Karpas-422 (cell line): ENCODE measurements at regions not wholly inside any gene's neighbourhood (a gene's known extent, or its start where the extent isn't known, plus 50 kb on each side); places are given as distances from the start of the nearest gene placed in this dataset.
"Not testable (repeated sequence)": the region's sequence is repeated elsewhere in the genome, so short reads cannot be mapped to it uniquely, and the experiment has no call there.

Experiments used
- DNase-seq: peaks from one replicate; pipeline ENCODE4 v3.0.0-alpha.2; 2015
- H2AFZ ChIP-seq: fragments of 200-600 bp; sonication (generic); 2 replicates; pipeline ENCODE4 v1.6.1; 2014; ENCODE audit warnings: antibody characterized with exemption, low read length, mixed read lengths
- H3K27ac ChIP-seq: fragments of 200-600 bp; sonication (generic); 2 replicates; pipeline ENCODE4 v1.5.1; 2014; ENCODE audit warnings: mild to moderate bottlenecking, low read length, moderate library complexity
- H3K27me3 ChIP-seq: fragments of 200-600 bp; sonication (generic); 2 replicates; pipeline ENCODE4 v1.6.1; 2014; ENCODE audit warnings: low read length, mixed read lengths
- H3K36me3 ChIP-seq: fragments of 200-600 bp; sonication (generic); 2 replicates; pipeline ENCODE4 v1.6.1; 2014; ENCODE audit warnings: low read length, mixed read lengths; ENCODE audit not compliant: insufficient read depth
- H3K4me1 ChIP-seq: fragments of 200-600 bp; sonication (generic); 2 replicates; pipeline ENCODE4 v1.6.1; 2014; ENCODE audit warnings: mild to moderate bottlenecking, low read length, mixed read lengths
- H3K4me2 ChIP-seq: fragments of 200-600 bp; sonication (generic); 2 replicates; pipeline ENCODE4 v1.6.1; 2014; ENCODE audit warnings: low read length, low read depth, mild to moderate bottlenecking; ENCODE audit not compliant: poor library complexity, severe bottlenecking
- H3K4me3 ChIP-seq: fragments of 200-600 bp; sonication (generic); 2 replicates; pipeline ENCODE4 v1.5.1; 2014; ENCODE audit warnings: mild to moderate bottlenecking, antibody characterized with exemption, low read length, mixed read lengths
- H3K79me2 ChIP-seq: fragments of 200-600 bp; sonication (generic); 2 replicates; pipeline ENCODE4 v1.6.1; 2014; ENCODE audit warnings: mild to moderate bottlenecking, low read length, mixed read lengths
- H3K9ac ChIP-seq: fragments of 200-600 bp; sonication (generic); 2 replicates; pipeline ENCODE4 v1.6.0; 2014; ENCODE audit warnings: low read length
- H3K9me2 ChIP-seq: fragments of 200-600 bp; sonication (generic), shearing (Covaris generic); replicated peaks from 2 replicates; pipeline ENCODE4 v1.6.0; 2014; ENCODE audit warnings: mild to moderate bottlenecking, low read length, moderate library complexity; ENCODE audit not compliant: insufficient read depth
- H3K9me3 ChIP-seq: fragments of 300-700, 200-600 bp; sonication (generic); 2 replicates; pipeline ENCODE4 v1.6.1; 2014; ENCODE audit warnings: low read length, mixed read lengths
- H4K20me1 ChIP-seq: fragments of 200-600 bp; sonication (generic); 2 replicates; pipeline ENCODE4 v1.6.1; 2014; ENCODE audit warnings: mild to moderate bottlenecking, antibody characterized with exemption, low read length, low read depth; ENCODE audit not compliant: insufficient read depth

DNA sequence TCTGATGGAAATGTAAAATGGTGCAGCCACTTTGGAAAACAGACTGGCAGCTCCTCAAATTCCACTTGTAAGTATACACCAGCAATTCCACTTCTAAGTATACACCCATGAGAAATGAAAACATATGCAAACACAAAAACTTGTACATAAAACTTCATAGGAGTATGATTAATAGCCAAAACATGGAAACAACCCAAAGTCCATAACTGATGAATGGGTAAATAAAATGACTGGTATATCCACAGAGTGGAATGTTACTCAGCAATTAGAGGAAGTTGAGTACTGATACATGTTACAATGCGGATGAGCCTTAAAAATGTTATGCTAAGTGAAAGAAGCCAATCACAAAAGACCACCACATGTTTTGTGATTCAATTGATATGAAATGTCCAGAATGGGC lies 99.8 kb upstream of the VOPP1 start:
- not testable (repeated sequence) for H3K9me2 ChIP-seq, H3K9ac ChIP-seq, H3K79me2 ChIP-seq, H3K4me1 ChIP-seq, DNase-seq, H2AFZ ChIP-seq, H3K27me3 ChIP-seq, H3K36me3 ChIP-seq, H3K4me2 ChIP-seq, H3K9me3 ChIP-seq, H3K4me3 ChIP-seq, H4K20me1 ChIP-seq, H3K27ac ChIP-seq

DNA sequence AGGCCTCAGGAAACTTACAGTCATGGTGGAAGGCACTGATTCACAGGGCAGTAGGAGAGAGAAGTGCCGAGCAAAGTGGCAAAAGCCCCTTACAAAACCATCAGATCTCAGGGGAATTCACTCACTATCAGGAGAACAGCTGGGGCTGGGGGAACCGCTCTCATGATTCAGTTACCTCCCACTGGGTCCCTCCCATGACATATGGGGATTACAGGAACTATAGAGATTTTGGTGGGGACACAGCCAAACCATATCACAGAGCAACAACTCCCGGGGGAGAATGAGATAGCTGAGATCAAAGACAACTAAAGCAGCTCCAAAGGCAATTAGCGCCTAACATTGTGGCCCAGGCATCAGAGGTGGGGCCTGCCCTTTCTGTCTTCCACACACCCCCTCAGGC lies 85.4 kb upstream of the VOPP1 start:
- Histone ChIP-seq H4K20me1 (no peaks in the 10 kb centered on the region), H3K9me2 (no peaks in the 10 kb centered on the region), H3K79me2 (no peaks in the 10 kb centered on the region), H3K27ac (no peak overlapping the region), H3K9ac (no peak overlapping the region), H3K36me3 (no peaks in the 10 kb centered on the region), H2AFZ (no peak overlapping the region), H3K4me2 (no peak overlapping the region), H3K27me3 (no peaks in the 10 kb centered on the region), H3K4me3 (no peak overlapping the region), H3K9me3 (no peaks in the 10 kb centered on the region), H3K4me1 (no peaks in the 10 kb centered on the region)
- no peak for DNase-seq

DNA sequence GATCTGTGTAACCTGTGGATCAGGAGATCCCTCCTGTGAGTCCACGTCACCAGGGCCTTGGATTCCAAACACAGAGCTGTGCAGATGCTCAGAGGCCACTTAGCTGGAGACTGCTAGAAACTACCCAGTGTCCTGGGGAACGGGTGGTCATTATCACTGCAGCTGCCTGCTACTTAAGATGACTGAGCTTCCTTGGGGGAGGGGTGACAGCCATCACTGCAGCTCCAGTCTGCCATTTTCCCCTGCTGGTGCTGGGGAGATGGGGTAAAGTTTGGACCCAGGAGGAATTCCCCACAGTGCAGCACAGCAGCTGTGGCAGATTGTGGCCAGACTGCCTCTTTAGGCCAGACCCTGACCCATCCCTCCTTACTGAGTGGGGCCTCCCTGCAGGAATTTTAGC lies 78.8 kb upstream of the VOPP1 start:
- no peak overlapping the region for H3K4me2 ChIP-seq
- no peak overlapping the region for H3K4me3 ChIP-seq
- no peaks in the 10 kb centered on the region for H3K9me3 ChIP-seq
- no peak overlapping the region for H3K9ac ChIP-seq
- DNase-seq, result no peak
- no peaks in the 10 kb centered on the region for H3K36me3 ChIP-seq
- no peak overlapping the region for H2AFZ ChIP-seq
- no peaks in the 10 kb centered on the region for H3K4me1 ChIP-seq
- no peaks in the 10 kb centered on the region for H3K79me2 ChIP-seq
- no peak overlapping the region for H3K27ac ChIP-seq
- no peaks in the 10 kb centered on the region for H4K20me1 ChIP-seq
- no peaks in the 10 kb centered on the region for H3K27me3 ChIP-seq
- H3K9me2 ChIP-seq, result no peaks in the 10 kb centered on the region

DNA sequence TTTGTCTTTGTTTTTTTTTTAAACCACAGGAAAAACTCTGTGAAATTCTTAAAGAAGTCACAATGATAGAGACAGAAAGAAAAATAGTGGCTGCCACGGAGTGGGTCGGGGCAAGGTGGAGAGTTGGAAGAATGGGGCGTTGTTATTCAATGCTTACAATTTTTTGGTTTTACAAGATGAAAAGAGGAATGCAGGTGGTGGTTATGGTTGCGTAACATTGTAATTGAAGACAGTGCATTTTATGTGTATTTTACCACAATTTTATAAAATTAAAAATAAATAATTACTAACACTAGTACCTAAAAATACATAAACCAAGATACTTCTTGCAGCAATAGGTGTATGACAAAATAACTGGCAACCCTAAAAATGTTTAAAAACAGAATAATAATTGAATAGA lies 76.9 kb upstream of the VOPP1 start:
- H3K27me3 ChIP-seq, result no peaks in the 10 kb centered on the region
- no peaks in the 10 kb centered on the region for H3K9me3 ChIP-seq
- H3K9ac ChIP-seq, result no peak overlapping the region
- no peaks in the 10 kb centered on the region for H4K20me1 ChIP-seq
- H3K27ac ChIP-seq, result no peak overlapping the region
- DNase-seq, result no peak
- H3K36me3 ChIP-seq, result no peaks in the 10 kb centered on the region
- no peak overlapping the region for H2AFZ ChIP-seq
- no peak overlapping the region for H3K4me3 ChIP-seq
- no peaks in the 10 kb centered on the region for H3K9me2 ChIP-seq
- no peak overlapping the region for H3K4me2 ChIP-seq
- no peaks in the 10 kb centered on the region for H3K79me2 ChIP-seq
- H3K4me1 ChIP-seq, result no peaks in the 10 kb centered on the region

DNA sequence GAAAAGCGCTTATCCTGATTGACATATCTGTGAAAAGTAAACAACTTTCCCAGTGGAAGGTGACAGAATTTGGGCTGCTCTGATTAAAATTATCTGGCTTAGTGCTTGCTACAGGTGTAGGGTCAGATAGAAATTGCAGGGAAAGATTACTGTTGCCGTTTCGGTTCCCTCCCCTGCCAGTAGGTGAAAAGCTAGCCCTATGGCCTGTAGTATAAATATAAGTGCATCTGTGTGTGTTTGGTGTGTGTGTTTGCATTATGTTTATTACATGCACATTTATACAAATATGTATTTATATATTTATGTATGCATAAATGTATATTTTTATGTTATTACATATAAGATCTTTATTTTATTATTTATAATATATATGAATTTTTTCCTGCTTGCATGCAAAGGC lies 72.3 kb upstream of the VOPP1 start:
- no peak overlapping the region for H3K27ac ChIP-seq
- no peak overlapping the region for H3K4me2 ChIP-seq
- DNase-seq, result no peak
- H4K20me1 ChIP-seq, result no peaks in the 10 kb centered on the region
- peaks cover 7% of the 10 kb centered on the region for H3K4me1 ChIP-seq
- H3K9ac ChIP-seq, result no peak overlapping the region
- no peak overlapping the region for H2AFZ ChIP-seq
- no peaks in the 10 kb centered on the region for H3K79me2 ChIP-seq
- no peaks in the 10 kb centered on the region for H3K9me2 ChIP-seq
- no peaks in the 10 kb centered on the region for H3K9me3 ChIP-seq
- H3K36me3 ChIP-seq, result no peaks in the 10 kb centered on the region
- H3K27me3 ChIP-seq, result no peaks in the 10 kb centered on the region
- no peak overlapping the region for H3K4me3 ChIP-seq

DNA sequence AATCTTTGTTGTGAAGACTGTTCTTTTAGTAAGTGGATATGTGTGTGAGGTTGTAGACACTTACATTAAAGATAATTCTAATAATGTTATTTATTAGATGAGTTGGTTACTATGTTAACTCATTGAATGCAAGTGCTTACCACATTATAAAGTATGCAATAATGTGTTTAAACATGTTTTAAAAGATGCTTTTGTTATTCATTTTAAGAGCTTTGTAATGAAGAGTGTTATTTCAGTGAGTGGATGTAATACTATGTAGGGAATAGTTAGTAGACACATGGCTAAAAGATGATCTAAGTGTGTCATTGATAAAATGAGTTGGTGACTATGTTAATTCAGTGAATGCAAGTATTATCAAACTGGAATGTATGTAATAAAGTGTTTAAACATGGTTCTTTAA lies 70.0 kb upstream of the VOPP1 start:
- H2AFZ ChIP-seq, result no peak overlapping the region
- H3K4me3 ChIP-seq, result no peak overlapping the region
- H3K27me3 ChIP-seq, result no peaks in the 10 kb centered on the region

GRCh38 chr7:55641811-55642210 lies 69.5 kb upstream of the VOPP1 start:
- DNase-seq, result peak; percentile 54
- no peak overlapping the region for H3K9ac ChIP-seq
- H3K36me3 ChIP-seq, result no peaks in the 10 kb centered on the region
- no peaks in the 10 kb centered on the region for H3K9me2 ChIP-seq
- H2AFZ ChIP-seq, result no peak overlapping the region
- H3K4me2 ChIP-seq, result no peak overlapping the region
- no peaks in the 10 kb centered on the region for H3K79me2 ChIP-seq
- no peaks in the 10 kb centered on the region for H3K27me3 ChIP-seq
- no peaks in the 10 kb centered on the region for H4K20me1 ChIP-seq
- no peaks in the 10 kb centered on the region for H3K9me3 ChIP-seq
- H3K4me1 ChIP-seq, result peaks cover 7% of the 10 kb centered on the region
- no peak overlapping the region for H3K4me3 ChIP-seq
- H3K27ac ChIP-seq, result no peak overlapping the region

More for the DNA sequence above, 70.0 kb upstream of the VOPP1 start:
- no peaks in the 10 kb centered on the region for H4K20me1 ChIP-seq
- H3K9me2 ChIP-seq, result no peaks in the 10 kb centered on the region
- H3K9ac ChIP-seq, result no peak overlapping the region
- H3K4me1 ChIP-seq, result peaks cover 7% of the 10 kb centered on the region
- no peaks in the 10 kb centered on the region for H3K9me3 ChIP-seq
- DNase-seq, result no peak
- H3K36me3 ChIP-seq, result no peaks in the 10 kb centered on the region
- no peak overlapping the region for H3K4me2 ChIP-seq
- no peak overlapping the region for H3K27ac ChIP-seq
- no peaks in the 10 kb centered on the region for H3K79me2 ChIP-seq

DNA sequence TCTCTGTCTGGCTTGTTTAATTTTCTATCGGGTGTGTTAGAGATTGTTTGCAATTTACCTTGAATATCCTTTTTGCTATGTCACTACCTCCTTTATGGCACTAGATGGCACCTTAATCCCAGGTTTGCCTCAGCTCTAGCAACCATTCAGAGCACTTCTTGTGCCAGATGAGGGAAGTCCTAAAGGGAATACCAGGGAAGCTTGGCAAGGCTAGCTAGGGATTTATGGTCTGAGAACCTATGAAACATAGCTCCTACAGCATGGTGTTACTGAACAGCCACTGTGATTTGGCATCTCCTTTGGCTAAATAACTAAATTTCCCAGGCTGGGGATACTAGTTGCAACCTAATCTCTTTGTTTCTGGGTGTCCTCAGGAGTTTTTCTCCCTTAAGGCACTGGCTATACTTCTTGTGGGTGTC lies 69.0 kb upstream of the VOPP1 start:
- H3K79me2 ChIP-seq, result no peaks in the 10 kb centered on the region
- H3K4me2 ChIP-seq, result no peak overlapping the region
- no peaks in the 10 kb centered on the region for H4K20me1 ChIP-seq
- H3K9ac ChIP-seq, result no peak overlapping the region
- H2AFZ ChIP-seq, result no peak overlapping the region
- H3K36me3 ChIP-seq, result no peaks in the 10 kb centered on the region
- H3K27ac ChIP-seq, result no peak overlapping the region
- H3K4me1 ChIP-seq, result peaks cover 7% of the 10 kb centered on the region
- H3K9me3 ChIP-seq, result no peaks in the 10 kb centered on the region
- no peak overlapping the region for H3K4me3 ChIP-seq
- DNase-seq, result peak; percentile 78
- H3K9me2 ChIP-seq, result no peaks in the 10 kb centered on the region
- H3K27me3 ChIP-seq, result no peaks in the 10 kb centered on the region

DNA sequence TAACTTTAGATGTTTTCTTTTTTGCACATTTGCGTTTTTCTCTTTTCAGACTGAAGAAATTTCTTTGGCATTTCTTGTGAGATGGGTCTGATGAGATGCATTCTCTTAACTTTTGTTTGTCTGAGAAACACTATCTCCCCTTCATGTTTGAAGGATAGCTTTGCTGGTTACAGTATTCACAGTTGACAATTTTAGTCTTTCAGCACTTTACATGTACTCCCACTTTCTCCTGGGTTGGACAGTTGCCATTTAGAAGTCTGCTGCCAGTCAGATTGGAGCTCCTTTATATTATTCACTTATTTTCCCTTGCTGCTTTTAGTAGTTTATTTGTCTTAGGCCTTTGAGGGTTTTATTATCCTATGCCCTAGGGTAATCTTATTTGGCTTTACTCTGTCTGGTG lies 67.3 kb upstream of the VOPP1 start:
- no peak overlapping the region for H3K4me3 ChIP-seq
- H3K27me3 ChIP-seq, result no peaks in the 10 kb centered on the region
- no peaks in the 10 kb centered on the region for H3K36me3 ChIP-seq
- peaks cover 7% of the 10 kb centered on the region for H3K4me1 ChIP-seq
- H4K20me1 ChIP-seq, result no peaks in the 10 kb centered on the region
- no peak overlapping the region for H3K27ac ChIP-seq
- H3K9ac ChIP-seq, result no peak overlapping the region
- no peaks in the 10 kb centered on the region for H3K9me3 ChIP-seq
- H3K4me2 ChIP-seq, result no peak overlapping the region
- H3K9me2 ChIP-seq, result no peaks in the 10 kb centered on the region
- no peak for DNase-seq
- no peak overlapping the region for H2AFZ ChIP-seq
- H3K79me2 ChIP-seq, result no peaks in the 10 kb centered on the region
